Liver (tissue), 8 donors: ENCODE measurements at regions not wholly inside any gene's neighbourhood (a gene's known extent, or its start where the extent isn't known, plus 50 kb on each side); places are given as distances from the start of the nearest gene placed in this dataset.

Source experiments
- DNase-seq: peaks from one replicate; pipeline ENCODE4 v3.0.0-alpha.2; 2017; ENCODE audit warnings: low spot score
- H3K27ac ChIP-seq, 2 donors: one replicate each; pipeline ENCODE4 v1.7.0; 2013; ENCODE audit warnings: inconsistent platforms in 2 of 2, low read length in 2 of 2, control low read depth in 1 of 2, low read depth in 1 of 2, mild to moderate bottlenecking in 1 of 2
- H3K27me3 ChIP-seq, 4 donors: one replicate each; pipeline versions ENCODE4 v1.6.1 to v1.7.0; 2013; ENCODE audit warnings: low read length in 3 of 4, inconsistent platforms in 1 of 4, mild to moderate bottlenecking in 1 of 4, moderate library complexity in 1 of 4; ENCODE audit not compliant: control insufficient read depth in 4 of 4, insufficient read depth in 4 of 4
- H3K36me3 ChIP-seq, 4 donors: one replicate each; pipeline versions ENCODE4 v1.6.1 to v1.7.0; 2013; ENCODE audit warnings: low read length in 3 of 4, mild to moderate bottlenecking in 3 of 4, low read depth in 1 of 4, moderate library complexity in 1 of 4; ENCODE audit not compliant: control insufficient read depth in 4 of 4, insufficient read depth in 3 of 4
- H3K4me1 ChIP-seq, 4 donors: one replicate each; pipeline versions ENCODE4 v1.6.1 to v1.7.0; 2013; ENCODE audit warnings: low read length in 3 of 4, mild to moderate bottlenecking in 3 of 4, moderate library complexity in 1 of 4; ENCODE audit not compliant: control insufficient read depth in 4 of 4, insufficient read depth in 4 of 4
- H3K4me3 ChIP-seq, 3 donors: one replicate each; pipeline versions ENCODE4 v1.6.1 to v1.7.0; 2013; ENCODE audit warnings: low read length in 3 of 3, control low read depth in 1 of 3, low read depth in 1 of 3, mild to moderate bottlenecking in 1 of 3
- H3K9ac ChIP-seq, 2 donors: one replicate each; pipeline ENCODE4 v1.7.0; 2013; ENCODE audit warnings: low read length in 2 of 2, mild to moderate bottlenecking in 2 of 2, moderate library complexity in 2 of 2, control low read depth in 1 of 2, low read depth in 1 of 2
- H3K9me3 ChIP-seq, 4 donors: one replicate each; pipeline versions ENCODE4 v1.6.1 to v1.7.0; 2013; ENCODE audit warnings: low read length in 3 of 4; ENCODE audit not compliant: control insufficient read depth in 4 of 4
- ATF3 ChIP-seq: IDR thresholded peaks from 2 replicates; pipeline ENCODE4 v1.6.1; 2016; ENCODE audit warnings: antibody characterized with exemption
- CTCF ChIP-seq: fragments of 150-350 bp; IDR thresholded peaks from 2 replicates; pipeline ENCODE4 v1.5.1; 2017; ENCODE audit warnings: improper control_type of control experiment, low read depth, low read length; ENCODE audit not compliant: missing input control
- EGR1 ChIP-seq, 2 donors: IDR thresholded peaks; 2 replicates each; pipeline ENCODE4 v1.6.1; 2016 to 2018; ENCODE audit warnings: antibody characterized with exemption in 2 of 2, low read depth in 2 of 2
- FOXA1 ChIP-seq: IDR thresholded peaks from 2 replicates; pipeline ENCODE4 v1.6.1; 2016; ENCODE audit warnings: antibody characterized with exemption
- FOXA2 ChIP-seq: IDR thresholded peaks from 2 replicates; pipeline ENCODE4 v1.6.1; 2016; ENCODE audit warnings: antibody characterized with exemption
- HNF4A ChIP-seq, 2 donors: conservative IDR thresholded peaks; 2 replicates each; pipeline ENCODE4 v1.6.1; 2016; ENCODE audit warnings: antibody characterized with exemption in 2 of 2, mild to moderate bottlenecking in 2 of 2
- HNF4G ChIP-seq: IDR thresholded peaks from 2 replicates; pipeline ENCODE4 v1.6.1; 2016; ENCODE audit warnings: antibody characterized with exemption
- MAX ChIP-seq: IDR thresholded peaks from 2 replicates; pipeline ENCODE4 v1.6.1; 2016; ENCODE audit warnings: antibody characterized with exemption
- NR2F2 ChIP-seq: IDR thresholded peaks from 2 replicates; pipeline ENCODE4 v1.6.1; 2016; ENCODE audit warnings: antibody characterized with exemption
- REST ChIP-seq: IDR thresholded peaks from 2 replicates; pipeline ENCODE4 v1.6.1; 2016; ENCODE audit warnings: antibody characterized with exemption, mild to moderate bottlenecking
- RXRA ChIP-seq, 2 donors: IDR thresholded peaks; 2 replicates each; pipeline ENCODE4 v1.6.1; 2017 to 2018; ENCODE audit warnings: antibody characterized with exemption in 2 of 2, mild to moderate bottlenecking in 1 of 2
- SP1 ChIP-seq: IDR thresholded peaks from 2 replicates; pipeline ENCODE4 v1.6.1; 2018; ENCODE audit warnings: antibody characterized with exemption, mild to moderate bottlenecking
- YY1 ChIP-seq: IDR thresholded peaks from 2 replicates; pipeline ENCODE4 v1.6.1; 2016; ENCODE audit warnings: antibody characterized with exemption, mild to moderate bottlenecking
- ZBTB33 ChIP-seq: IDR thresholded peaks from 2 replicates; pipeline ENCODE4 v1.6.1; 2016; ENCODE audit warnings: antibody characterized with exemption
- WGBS: extraction: QIAGEN DNeasy Blood & Tissue Kit; methylation state at CpG from one replicate; pipeline ENCODE4 v1.1.7; 2013; 5-methylcytosine and 5-hydroxymethylcytosine counted together
- donor health status: healthy.
- donor health status: healthy.
- donor health status: healthy.
- donor health status: healthy.
- donor health status: healthy.

- TF ChIP-seq FOXA1 (no peak), MAX (no peak), HNF4G (no peak), CTCF (no peak), FOXA2 (no peak), ATF3 (no peak), EGR1 (IDR thresholded peaks at IDR 0.05; ENCODE audit: low read depth in 2 of 2) (no peak), REST (no peak), YY1 (no peak)
- 71% methylated on average over 7 of the region's 7 CpGs for WGBS
- H3K4me3 ChIP-seq, result no peak overlapping the region
- H3K27ac ChIP-seq, result no peak overlapping the region
- H3K9me3 ChIP-seq, result no peaks in the 10 kb centered on the region
- DNase-seq, result no peak
- H3K4me1 ChIP-seq, result no peaks in the 10 kb centered on the region
- no peaks in the 10 kb centered on the region for H3K36me3 ChIP-seq
- no peak overlapping the region for H3K9ac ChIP-seq
- H3K27me3 ChIP-seq, result no peaks in the 10 kb centered on the region
Observed at GRCh38 chr14:31950331-31950730, 126.8 kb upstream of the ARHGAP5 start.

- 45% methylated on average over 19 of the region's 19 CpGs for WGBS
- no peaks in the 10 kb centered on the region for H3K9me3 ChIP-seq
- no peak overlapping the region for H3K9ac ChIP-seq
- peak overlapping the region; percentile 8 to 34 for H3K27ac ChIP-seq
- no peak for DNase-seq
- H3K4me1 ChIP-seq, result no peaks in the 10 kb centered on the region
- H3K4me3 ChIP-seq, result no peak overlapping the region
- no peaks in the 10 kb centered on the region for H3K36me3 ChIP-seq
- no peaks in the 10 kb centered on the region for H3K27me3 ChIP-seq
- TF ChIP-seq RXRA (IDR thresholded peaks at IDR 0.05) (no peak), EGR1 (IDR thresholded peaks at IDR 0.05; ENCODE audit: low read depth in 2 of 2) (no peak), HNF4A (conservative IDR thresholded peaks at IDR 0.05) (no peak), HNF4G (no peak), FOXA2 (no peak), FOXA1 (no peak), NR2F2 (no peak), CTCF (no peak), SP1 (no peak), YY1 (no peak), MAX (no peak), REST (no peak), ATF3 (no peak), ZBTB33 (no peak)
Observed at GRCh38 chr14:31950764-31951637, 126.1 kb upstream of the ARHGAP5 start.
